Gastroesophageal sphincter (tissue), 3 donors: ENCODE measurements at regions not wholly inside any gene's neighbourhood (a gene's known extent, or its start where the extent isn't known, plus 50 kb on each side); places are given as distances from the start of the nearest gene placed in this dataset.

Source experiments
- CTCF ChIP-seq, 4 experiments: fragments of 200-600 bp in 2 of 4; fragments of 450-650 bp in 2 of 4; sonication (generic) in 1 of 4; IDR thresholded peaks; one replicate each; pipeline ENCODE4 v1.5.1; 2017 to 2019; ENCODE audit warnings: antibody characterized with exemption in 4 of 4, mild to moderate bottlenecking in 2 of 4, moderate library complexity in 2 of 4
- POLR2A ChIP-seq, 2 donors: fragments of 450-650 bp; IDR thresholded peaks; one replicate each; pipeline ENCODE4 v1.6.1; 2017; ENCODE audit warnings: antibody characterized with exemption in 2 of 2, mild to moderate bottlenecking in 2 of 2, moderate library complexity in 1 of 2
- POLR2AphosphoS5 ChIP-seq: sonication (generic); formaldehyde crosslinking; IDR thresholded peaks from one replicate; pipeline ENCODE4 v1.6.1; 2017; ENCODE audit warnings: antibody characterized with exemption

DNA sequence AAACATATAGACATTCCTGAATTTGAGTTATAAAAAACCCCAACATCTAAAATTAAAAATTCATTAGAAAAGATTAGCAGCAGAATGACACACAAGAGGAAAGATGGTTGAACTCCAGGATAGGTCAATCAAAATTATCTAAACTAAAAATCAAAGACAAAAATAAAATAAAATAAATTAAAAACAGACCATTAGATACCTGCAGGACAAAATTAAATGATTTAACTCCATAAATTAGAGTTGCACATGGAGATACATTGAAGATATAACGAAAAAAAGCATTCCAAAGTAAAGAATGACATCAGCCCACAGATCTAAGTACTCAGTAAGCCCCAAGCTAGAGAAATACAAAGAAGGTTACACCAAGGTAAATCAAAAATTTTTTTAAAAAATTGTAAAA lies 226.1 kb upstream of the SORCS1 start:
- TF ChIP-seq CTCF (IDR thresholded peaks at IDR 0.05) (no peak), POLR2A (IDR thresholded peaks at IDR 0.05) (no peak), POLR2AphosphoS5 (no peak)
